ENCODE measurements at regions not wholly inside any gene's neighbourhood (a gene's known extent, or its start where the extent isn't known, plus 50 kb on each side); places are given as distances from the start of the nearest gene placed in this dataset.
A peak's percentile ranks its signal among the peaks of the same experiment; 100 is the strongest.

- peaks cover 3% of the 10 kb centered on the region for H3K4me1 Mint-ChIP-seq (ENCODE audit: low read depth)
- H3K36me3 Mint-ChIP-seq (ENCODE audit: insufficient read depth in 2 of 2), result no peaks in the 10 kb centered on the region
- no peak overlapping the region for H3K27ac Mint-ChIP-seq
- H3K4me3 Mint-ChIP-seq, result no peak overlapping the region
- peaks cover 77% of the 10 kb centered on the region for H3K27me3 Mint-ChIP-seq (ENCODE audit: low read depth)
- DNase-seq (no peak), ATAC-seq (replicated peaks in 1 of 2) (no peak)
- no peaks in the 10 kb centered on the region for H3K9me3 Mint-ChIP-seq
Observed at GRCh38 chr1:20432341-20432740, 53.7 kb downstream of the CAMK2N1 start.

- Mint-ChIP-seq H3K9me3 (no peaks in the 10 kb centered on the region), H3K4me1 (ENCODE audit: low read depth) (peaks cover 15% of the 10 kb centered on the region), H3K27me3 (ENCODE audit: low read depth) (peaks cover 82% of the 10 kb centered on the region), H3K36me3 (ENCODE audit: insufficient read depth in 2 of 2) (no peaks in the 10 kb centered on the region), H3K27ac (no peak overlapping the region), H3K4me3 (no peak overlapping the region)
- ATAC-seq (replicated peaks in 1 of 2) (no peak), DNase-seq (no peak)
Observed at GRCh38 chr1:20431176-20431460, 54.9 kb downstream of the CAMK2N1 start.

- H3K4me1 Mint-ChIP-seq (ENCODE audit: low read depth), result peaks cover 19% of the 10 kb centered on the region
- peaks cover 84% of the 10 kb centered on the region for H3K27me3 Mint-ChIP-seq (ENCODE audit: low read depth)
- no peak overlapping the region for H3K4me3 Mint-ChIP-seq
- peak; percentile 60 to 65 for DNase-seq
- peak; percentile 25 to 50 for ATAC-seq (replicated peaks in 1 of 2)
- H3K9me3 Mint-ChIP-seq, result peaks cover 0 to under 1% of the 10 kb centered on the region in 2 donors
- no peak overlapping the region for H3K27ac Mint-ChIP-seq
- no peaks in the 10 kb centered on the region for H3K36me3 Mint-ChIP-seq (ENCODE audit: insufficient read depth in 2 of 2)
Observed at GRCh38 chr1:20430355-20431175, 55.4 kb downstream of the CAMK2N1 start.

- DNase-seq (no peak), ATAC-seq (replicated peaks in 1 of 2) (no peak)
- peaks cover 82% of the 10 kb centered on the region for H3K27me3 Mint-ChIP-seq (ENCODE audit: low read depth)
- H3K36me3 Mint-ChIP-seq (ENCODE audit: insufficient read depth in 2 of 2), result no peaks in the 10 kb centered on the region
- peaks cover 19% of the 10 kb centered on the region for H3K4me1 Mint-ChIP-seq (ENCODE audit: low read depth)
- peaks cover 0 to 4% of the 10 kb centered on the region in 2 donors for H3K9me3 Mint-ChIP-seq
- H3K27ac Mint-ChIP-seq, result no peak overlapping the region
- H3K4me3 Mint-ChIP-seq, result no peak overlapping the region
Observed at GRCh38 chr1:20429296-20429695, 56.7 kb downstream of the CAMK2N1 start.

GRCh38 chr1:20428841-20429240 lies 57.2 kb downstream of the CAMK2N1 start:
- ATAC-seq (replicated peaks in 1 of 2) (no peak), DNase-seq (no peak)
- peaks cover under 1 to 4% of the 10 kb centered on the region in 2 donors for H3K9me3 Mint-ChIP-seq
- H3K27me3 Mint-ChIP-seq (ENCODE audit: low read depth), result peaks cover 78% of the 10 kb centered on the region
- H3K4me3 Mint-ChIP-seq, result no peak overlapping the region
- no peaks in the 10 kb centered on the region for H3K36me3 Mint-ChIP-seq (ENCODE audit: insufficient read depth in 2 of 2)
- H3K4me1 Mint-ChIP-seq (ENCODE audit: low read depth), result peaks cover 19% of the 10 kb centered on the region
- no peak overlapping the region for H3K27ac Mint-ChIP-seq

- H3K27ac Mint-ChIP-seq, result no peak overlapping the region
- peak; percentile 86 to 92 for ATAC-seq (replicated peaks in 1 of 2)
- H3K36me3 Mint-ChIP-seq (ENCODE audit: insufficient read depth in 2 of 2), result peaks cover 3 to 13% of the 10 kb centered on the region in 2 donors
- DNase-seq, result peak; percentile 23 to 29
- peak overlapping the region in 1 of 2 donors; percentile 3 for H3K4me3 Mint-ChIP-seq
- peaks cover 7 to 10% of the 10 kb centered on the region in 2 donors for H3K9me3 Mint-ChIP-seq
- H3K27me3 Mint-ChIP-seq (ENCODE audit: low read depth), result peaks cover 69% of the 10 kb centered on the region
- peaks cover 19% of the 10 kb centered on the region for H3K4me1 Mint-ChIP-seq (ENCODE audit: low read depth)
Observed at GRCh38 chr1:20426923-20427322, 59.1 kb downstream of the CAMK2N1 start.

- Mint-ChIP-seq H3K4me3 (peak overlapping the region in 1 of 2 donors; percentile 3), H3K4me1 (ENCODE audit: low read depth) (peaks cover 19% of the 10 kb centered on the region), H3K27ac (no peak overlapping the region), H3K9me3 (peaks cover 7 to 10% of the 10 kb centered on the region in 2 donors), H3K27me3 (ENCODE audit: low read depth) (peaks cover 68% of the 10 kb centered on the region), H3K36me3 (ENCODE audit: insufficient read depth in 2 of 2) (peaks cover 5 to 13% of the 10 kb centered on the region in 2 donors)
- no peak for DNase-seq
- no peak for ATAC-seq (replicated peaks in 1 of 2)
Observed at GRCh38 chr1:20426371-20426770, 59.6 kb downstream of the CAMK2N1 start.

GRCh38 chr1:20425622-20426021 lies 60.4 kb downstream of the CAMK2N1 start:
- Mint-ChIP-seq H3K9me3 (peaks cover 7 to 10% of the 10 kb centered on the region in 2 donors), H3K27ac (no peak overlapping the region), H3K4me1 (ENCODE audit: low read depth) (peaks cover 19% of the 10 kb centered on the region), H3K27me3 (ENCODE audit: low read depth) (peaks cover 72% of the 10 kb centered on the region), H3K36me3 (ENCODE audit: insufficient read depth in 2 of 2) (peaks cover 5 to 13% of the 10 kb centered on the region in 2 donors), H3K4me3 (no peak overlapping the region)
- ATAC-seq (replicated peaks in 1 of 2), result no peak
- DNase-seq, result no peak

- Mint-ChIP-seq H3K27me3 (ENCODE audit: low read depth) (peaks cover 71% of the 10 kb centered on the region), H3K4me1 (ENCODE audit: low read depth) (peaks cover 19% of the 10 kb centered on the region)
- no peak for DNase-seq
Observed at GRCh38 chr1:20423169-20423795, 62.7 kb downstream of the CAMK2N1 start.

GRCh38 chr1:20421441-20421840 lies 64.6 kb downstream of the CAMK2N1 start:
- ATAC-seq (replicated peaks in 1 of 2), result no peak
- H3K4me3 Mint-ChIP-seq, result no peak overlapping the region
- DNase-seq, result no peak
- H3K27me3 Mint-ChIP-seq (ENCODE audit: low read depth), result peaks cover 58% of the 10 kb centered on the region
- H3K4me1 Mint-ChIP-seq (ENCODE audit: low read depth), result peaks cover 7% of the 10 kb centered on the region
- no peak overlapping the region for H3K27ac Mint-ChIP-seq
- H3K36me3 Mint-ChIP-seq (ENCODE audit: insufficient read depth in 2 of 2), result peaks cover 6 to 13% of the 10 kb centered on the region in 2 donors
- H3K9me3 Mint-ChIP-seq, result peaks cover 7 to 10% of the 10 kb centered on the region in 2 donors

More at GRCh38 chr1:20423169-20423795, 62.7 kb downstream of the CAMK2N1 start:
- H3K9me3 Mint-ChIP-seq, result peaks cover 7 to 10% of the 10 kb centered on the region in 2 donors
- ATAC-seq (replicated peaks in 1 of 2), result no peak
- no peak overlapping the region for H3K27ac Mint-ChIP-seq
- H3K4me3 Mint-ChIP-seq, result no peak overlapping the region
- peaks cover 6 to 13% of the 10 kb centered on the region in 2 donors for H3K36me3 Mint-ChIP-seq (ENCODE audit: insufficient read depth in 2 of 2)

GRCh38 chr1:20417581-20417980 lies 68.4 kb downstream of the CAMK2N1 start:
- Mint-ChIP-seq H3K4me1 (ENCODE audit: low read depth) (no peaks in the 10 kb centered on the region), H3K4me3 (no peak overlapping the region), H3K36me3 (ENCODE audit: insufficient read depth in 2 of 2) (peaks cover 4% of the 10 kb centered on the region in 2 donors), H3K9me3 (peaks cover 2 to 3% of the 10 kb centered on the region in 2 donors), H3K27me3 (ENCODE audit: low read depth) (peaks cover 42% of the 10 kb centered on the region), H3K27ac (no peak overlapping the region)
- DNase-seq (no peak), ATAC-seq (replicated peaks in 1 of 2) (no peak)

- Mint-ChIP-seq H3K4me1 (ENCODE audit: low read depth) (no peaks in the 10 kb centered on the region), H3K4me3 (no peak overlapping the region), H3K9me3 (no peaks in the 10 kb centered on the region), H3K27me3 (ENCODE audit: low read depth) (peaks cover 42% of the 10 kb centered on the region), H3K36me3 (ENCODE audit: insufficient read depth in 2 of 2) (peaks cover 0 to 1% of the 10 kb centered on the region in 2 donors), H3K27ac (no peak overlapping the region)
- ATAC-seq (replicated peaks in 1 of 2) (no peak), DNase-seq (no peak)
Observed at GRCh38 chr1:20416706-20417105, 69.3 kb downstream of the CAMK2N1 start.

GRCh38 chr1:20413776-20414140 lies 72.3 kb downstream of the CAMK2N1 start:
- ATAC-seq (replicated peaks in 1 of 2) (no peak), DNase-seq (no peak)
- Mint-ChIP-seq H3K27ac (no peak overlapping the region), H3K4me1 (ENCODE audit: low read depth) (no peaks in the 10 kb centered on the region), H3K36me3 (ENCODE audit: insufficient read depth in 2 of 2) (no peaks in the 10 kb centered on the region), H3K9me3 (no peaks in the 10 kb centered on the region), H3K4me3 (no peak overlapping the region), H3K27me3 (ENCODE audit: low read depth) (peaks cover 17% of the 10 kb centered on the region)

All from activated T-cell treated with anti-CD3 and anti-CD28 coated beads, Interleukin-2, amount 50 U/mL, for 72 hours (primary cell).